Panc1 (cell line): ENCODE measurements at regions not wholly inside any gene's neighbourhood (a gene's known extent, or its start where the extent isn't known, plus 50 kb on each side); places are given as distances from the start of the nearest gene placed in this dataset.

Experiments used
- POLR2AphosphoS5 ChIP-seq: IDR thresholded peaks from 2 replicates; pipeline ENCODE4 v1.6.1; 2012; ENCODE audit warnings: mild to moderate bottlenecking, low read depth, low read length, moderate library complexity
- SIN3A ChIP-seq: IDR thresholded peaks from 2 replicates; pipeline ENCODE4 v1.6.1; 2012; ENCODE audit warnings: low read depth, mild to moderate bottlenecking, low read length, moderate library complexity, borderline replicate concordance; ENCODE audit not compliant: insufficient read depth
- TCF7L2 ChIP-seq: IDR thresholded peaks from 2 replicates; pipeline ENCODE4 v1.6.1; 2011; ENCODE audit warnings: mild to moderate bottlenecking, low read depth, low read length, inconsistent platforms
- TF ChIP-seq, protein P1 (sequence below): fragments of 450-650 bp; IDR thresholded peaks from 2 replicates; pipeline ENCODE4 v1.5.1; 2017; ENCODE audit warnings: mild to moderate bottlenecking
- TF ChIP-seq, protein P2 (sequence below), 2 experiments: IDR thresholded peaks; 2 replicates each; pipeline ENCODE4 v1.6.1; 2011 to 2012; ENCODE audit warnings: low read depth in 2 of 2, control low read depth in 1 of 2, low read length in 1 of 2, mild to moderate bottlenecking in 1 of 2, moderate library complexity in 1 of 2; ENCODE audit not compliant: insufficient read depth in 1 of 2

DNA sequence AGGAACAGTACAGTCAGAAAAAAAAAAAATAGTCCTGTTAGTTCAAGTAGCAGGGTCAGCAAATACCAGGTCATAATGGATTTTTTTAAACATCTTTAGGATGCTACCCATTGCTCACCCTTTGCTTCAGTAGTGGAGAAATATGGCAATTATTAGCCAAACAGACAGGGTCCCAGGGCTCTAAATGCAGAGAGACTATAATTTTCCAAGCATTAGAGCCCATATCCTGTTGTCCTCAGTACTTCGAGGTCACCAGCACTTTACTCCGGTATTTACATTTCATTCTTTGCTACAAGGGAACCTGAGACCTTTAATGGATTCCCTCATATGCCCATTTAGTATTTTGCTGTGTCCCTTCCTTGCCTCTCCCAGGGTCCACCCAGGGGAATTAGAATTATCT is 1562.9 kb upstream of the TENM3 start:
- TF ChIP-seq, protein P1, sequence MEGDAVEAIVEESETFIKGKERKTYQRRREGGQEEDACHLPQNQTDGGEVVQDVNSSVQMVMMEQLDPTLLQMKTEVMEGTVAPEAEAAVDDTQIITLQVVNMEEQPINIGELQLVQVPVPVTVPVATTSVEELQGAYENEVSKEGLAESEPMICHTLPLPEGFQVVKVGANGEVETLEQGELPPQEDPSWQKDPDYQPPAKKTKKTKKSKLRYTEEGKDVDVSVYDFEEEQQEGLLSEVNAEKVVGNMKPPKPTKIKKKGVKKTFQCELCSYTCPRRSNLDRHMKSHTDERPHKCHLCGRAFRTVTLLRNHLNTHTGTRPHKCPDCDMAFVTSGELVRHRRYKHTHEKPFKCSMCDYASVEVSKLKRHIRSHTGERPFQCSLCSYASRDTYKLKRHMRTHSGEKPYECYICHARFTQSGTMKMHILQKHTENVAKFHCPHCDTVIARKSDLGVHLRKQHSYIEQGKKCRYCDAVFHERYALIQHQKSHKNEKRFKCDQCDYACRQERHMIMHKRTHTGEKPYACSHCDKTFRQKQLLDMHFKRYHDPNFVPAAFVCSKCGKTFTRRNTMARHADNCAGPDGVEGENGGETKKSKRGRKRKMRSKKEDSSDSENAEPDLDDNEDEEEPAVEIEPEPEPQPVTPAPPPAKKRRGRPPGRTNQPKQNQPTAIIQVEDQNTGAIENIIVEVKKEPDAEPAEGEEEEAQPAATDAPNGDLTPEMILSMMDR, result no peak
- no peak for TF ChIP-seq POLR2AphosphoS5
- TF ChIP-seq, protein P2, sequence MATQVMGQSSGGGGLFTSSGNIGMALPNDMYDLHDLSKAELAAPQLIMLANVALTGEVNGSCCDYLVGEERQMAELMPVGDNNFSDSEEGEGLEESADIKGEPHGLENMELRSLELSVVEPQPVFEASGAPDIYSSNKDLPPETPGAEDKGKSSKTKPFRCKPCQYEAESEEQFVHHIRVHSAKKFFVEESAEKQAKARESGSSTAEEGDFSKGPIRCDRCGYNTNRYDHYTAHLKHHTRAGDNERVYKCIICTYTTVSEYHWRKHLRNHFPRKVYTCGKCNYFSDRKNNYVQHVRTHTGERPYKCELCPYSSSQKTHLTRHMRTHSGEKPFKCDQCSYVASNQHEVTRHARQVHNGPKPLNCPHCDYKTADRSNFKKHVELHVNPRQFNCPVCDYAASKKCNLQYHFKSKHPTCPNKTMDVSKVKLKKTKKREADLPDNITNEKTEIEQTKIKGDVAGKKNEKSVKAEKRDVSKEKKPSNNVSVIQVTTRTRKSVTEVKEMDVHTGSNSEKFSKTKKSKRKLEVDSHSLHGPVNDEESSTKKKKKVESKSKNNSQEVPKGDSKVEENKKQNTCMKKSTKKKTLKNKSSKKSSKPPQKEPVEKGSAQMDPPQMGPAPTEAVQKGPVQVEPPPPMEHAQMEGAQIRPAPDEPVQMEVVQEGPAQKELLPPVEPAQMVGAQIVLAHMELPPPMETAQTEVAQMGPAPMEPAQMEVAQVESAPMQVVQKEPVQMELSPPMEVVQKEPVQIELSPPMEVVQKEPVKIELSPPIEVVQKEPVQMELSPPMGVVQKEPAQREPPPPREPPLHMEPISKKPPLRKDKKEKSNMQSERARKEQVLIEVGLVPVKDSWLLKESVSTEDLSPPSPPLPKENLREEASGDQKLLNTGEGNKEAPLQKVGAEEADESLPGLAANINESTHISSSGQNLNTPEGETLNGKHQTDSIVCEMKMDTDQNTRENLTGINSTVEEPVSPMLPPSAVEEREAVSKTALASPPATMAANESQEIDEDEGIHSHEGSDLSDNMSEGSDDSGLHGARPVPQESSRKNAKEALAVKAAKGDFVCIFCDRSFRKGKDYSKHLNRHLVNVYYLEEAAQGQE (IDR thresholded peaks at IDR 0.05; ENCODE audit: insufficient read depth in 1 of 2, low read depth in 2 of 2, low read length in 1 of 2), result no peak
- TF ChIP-seq SIN3A, result no peak
- TF ChIP-seq TCF7L2, result no peak
